GM12872 (cell line): ENCODE measurements at regions not wholly inside any gene's neighbourhood (a gene's known extent, or its start where the extent isn't known, plus 50 kb on each side); places are given as distances from the start of the nearest gene placed in this dataset.
A peak's percentile ranks its signal among the peaks of the same experiment; 100 is the strongest.

Experiments used
- CTCF ChIP-seq: IDR thresholded peaks from 3 replicates; pipeline ENCODE4 v1.5.1; 2011; ENCODE audit warnings: low read depth, mild to moderate bottlenecking, low read length, moderate library complexity; ENCODE audit not compliant: insufficient read depth

- TF ChIP-seq CTCF, result no peak
These were observed 351.3 kb downstream of the RRAGC start for GRCh38 chr1:38508232-38508631.

- TF ChIP-seq CTCF, result no peak
These were observed 352.0 kb downstream of the RRAGC start for GRCh38 chr1:38507563-38507962.

- TF ChIP-seq CTCF, result no peak
These were observed 353.6 kb downstream of the RRAGC start for GRCh38 chr1:38505944-38506343.

GRCh38 chr1:38502758-38503157, 356.8 kb downstream of the RRAGC start:
- TF ChIP-seq CTCF, result peak; percentile 40; the same call in 1 of the 3 replicates

- TF ChIP-seq CTCF, result no peak
These were observed 358.7 kb downstream of the RRAGC start for GRCh38 chr1:38500891-38501290.

DNA sequence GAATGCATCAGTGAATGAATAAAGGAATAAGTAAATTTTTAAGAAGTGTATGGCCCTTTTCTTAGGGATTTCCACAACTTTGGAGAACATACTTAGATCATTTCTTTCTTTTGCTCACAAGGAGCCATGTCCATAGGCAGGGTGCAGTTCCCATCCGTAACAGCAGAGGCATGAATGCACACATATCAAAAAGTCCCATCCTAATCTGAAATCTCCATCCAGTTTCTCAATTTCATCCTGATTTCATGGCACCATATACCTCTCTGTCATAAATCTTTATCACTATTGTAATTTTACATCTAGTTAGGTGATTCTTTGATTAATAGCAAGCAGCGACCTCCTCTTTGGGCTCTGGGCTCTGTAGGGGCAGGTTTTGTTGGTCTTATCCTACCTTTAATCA, 359.2 kb downstream of the RRAGC start:
- TF ChIP-seq CTCF, result peak; percentile 67

- TF ChIP-seq CTCF, result no peak
These were observed 360.9 kb downstream of the RRAGC start for GRCh38 chr1:38498686-38499085.

DNA sequence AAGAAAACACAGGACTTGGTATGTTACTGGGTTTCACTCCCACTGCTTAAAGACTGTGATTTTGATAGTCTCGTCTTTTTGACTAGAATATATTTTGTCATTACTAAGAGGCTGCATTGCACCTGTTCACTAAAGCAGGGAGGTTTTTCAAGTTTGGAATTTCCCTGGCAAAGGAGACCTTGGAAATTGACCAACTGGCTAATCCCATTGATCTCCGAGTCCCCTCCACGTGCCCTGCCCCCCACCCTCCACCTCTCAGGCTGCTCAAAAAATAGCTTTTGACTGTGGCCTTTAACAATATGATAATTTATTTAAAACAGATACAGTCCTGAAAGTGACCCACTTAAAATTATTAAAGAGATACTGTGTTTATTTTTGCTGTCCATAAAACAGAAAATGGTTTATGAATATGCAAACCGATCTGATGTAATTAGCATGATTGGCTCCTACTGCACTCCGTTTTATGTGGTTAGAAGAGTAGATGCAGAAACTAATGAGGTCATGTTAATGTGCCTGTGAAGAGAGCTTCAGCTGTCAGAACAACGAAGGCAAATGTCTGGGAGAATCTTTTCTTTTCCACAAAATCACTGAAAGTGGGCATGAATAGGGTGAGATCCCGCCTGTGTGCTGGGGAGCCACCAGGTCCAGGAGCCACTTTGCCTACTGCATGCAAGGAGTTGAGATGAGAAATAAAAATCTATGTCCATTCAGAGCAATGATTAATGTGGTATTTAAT, 361.5 kb downstream of the RRAGC start:
- no peak for TF ChIP-seq CTCF
